IMR-90 (cell line): ENCODE measurements at regions not wholly inside any gene's neighbourhood (a gene's known extent, or its start where the extent isn't known, plus 50 kb on each side); places are given as distances from the start of the nearest gene placed in this dataset.

Source experiments
- BHLHE40 ChIP-seq: fragments of 150-350 bp; IDR thresholded peaks from 2 replicates; pipeline ENCODE4 v1.6.1; 2016; ENCODE audit warnings: mild to moderate bottlenecking, low read depth, low read length
- MAFK ChIP-seq: IDR thresholded peaks from 2 replicates; pipeline ENCODE4 v1.6.1; 2012; ENCODE audit warnings: low read depth, low read length, improper control_type of control experiment
- MAZ ChIP-seq: IDR thresholded peaks from 2 replicates; pipeline ENCODE4 v1.6.1; 2012; ENCODE audit warnings: low read depth, mild to moderate bottlenecking, low read length, improper control_type of control experiment, moderate library complexity, borderline replicate concordance
- POLR2A ChIP-seq: IDR thresholded peaks from 2 replicates; pipeline ENCODE4 v1.6.1; 2012; ENCODE audit warnings: mild to moderate bottlenecking, low read depth, low read length
- RAD21 ChIP-seq: IDR thresholded peaks from 2 replicates; pipeline ENCODE4 v1.6.1; 2012; ENCODE audit warnings: low read length, improper control_type of control experiment
- TF ChIP-seq, protein P1 (sequence below): conservative IDR thresholded peaks from 2 replicates; pipeline ENCODE4 v1.5.1; 2012; ENCODE audit warnings: mild to moderate bottlenecking, low read depth, low read length, improper control_type of control experiment
- TF ChIP-seq, protein P2 (sequence below): fragments of 150-350 bp; IDR thresholded peaks from 2 replicates; pipeline ENCODE4 v1.6.1; 2017; ENCODE audit warnings: mild to moderate bottlenecking, antibody characterized with exemption, low read length, low read depth

DNA sequence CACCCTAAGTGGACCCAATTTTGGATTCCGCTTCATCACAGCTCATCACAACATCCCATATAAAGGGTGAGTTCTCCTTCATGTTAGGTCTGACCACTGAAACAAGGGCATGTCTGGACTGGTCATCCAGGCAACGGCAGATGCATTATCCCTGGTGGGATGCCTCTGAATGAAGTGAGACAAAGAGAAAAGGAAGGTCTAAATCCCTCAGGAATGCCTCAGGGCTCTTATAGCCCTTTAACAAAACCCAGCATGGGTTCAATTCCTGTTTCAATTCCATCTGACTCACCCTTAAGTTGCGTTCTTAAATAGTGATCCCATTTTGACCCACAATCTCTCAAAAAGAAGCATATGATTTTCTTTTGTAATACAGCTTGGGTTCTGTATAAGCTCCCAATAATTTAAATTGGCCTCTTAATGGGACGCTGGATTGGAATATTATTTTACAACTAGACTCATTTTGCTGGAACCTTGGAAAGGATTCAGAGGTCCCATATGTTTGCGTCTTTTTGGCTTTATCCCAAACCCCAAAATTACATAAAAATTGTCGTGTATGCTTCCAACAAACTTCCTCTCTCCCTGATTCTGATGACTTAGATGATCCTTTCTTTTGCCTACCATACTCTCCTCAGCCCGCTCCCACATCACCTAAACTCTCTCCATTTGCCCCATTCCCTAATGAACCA lies 287.4 kb upstream of the ZP4 start:
- TF ChIP-seq, protein P1, sequence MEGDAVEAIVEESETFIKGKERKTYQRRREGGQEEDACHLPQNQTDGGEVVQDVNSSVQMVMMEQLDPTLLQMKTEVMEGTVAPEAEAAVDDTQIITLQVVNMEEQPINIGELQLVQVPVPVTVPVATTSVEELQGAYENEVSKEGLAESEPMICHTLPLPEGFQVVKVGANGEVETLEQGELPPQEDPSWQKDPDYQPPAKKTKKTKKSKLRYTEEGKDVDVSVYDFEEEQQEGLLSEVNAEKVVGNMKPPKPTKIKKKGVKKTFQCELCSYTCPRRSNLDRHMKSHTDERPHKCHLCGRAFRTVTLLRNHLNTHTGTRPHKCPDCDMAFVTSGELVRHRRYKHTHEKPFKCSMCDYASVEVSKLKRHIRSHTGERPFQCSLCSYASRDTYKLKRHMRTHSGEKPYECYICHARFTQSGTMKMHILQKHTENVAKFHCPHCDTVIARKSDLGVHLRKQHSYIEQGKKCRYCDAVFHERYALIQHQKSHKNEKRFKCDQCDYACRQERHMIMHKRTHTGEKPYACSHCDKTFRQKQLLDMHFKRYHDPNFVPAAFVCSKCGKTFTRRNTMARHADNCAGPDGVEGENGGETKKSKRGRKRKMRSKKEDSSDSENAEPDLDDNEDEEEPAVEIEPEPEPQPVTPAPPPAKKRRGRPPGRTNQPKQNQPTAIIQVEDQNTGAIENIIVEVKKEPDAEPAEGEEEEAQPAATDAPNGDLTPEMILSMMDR: no peak
- TF ChIP-seq POLR2A: no peak
- no peak for TF ChIP-seq MAFK
- TF ChIP-seq RAD21: no peak
- no peak for TF ChIP-seq BHLHE40
- TF ChIP-seq, protein P2, sequence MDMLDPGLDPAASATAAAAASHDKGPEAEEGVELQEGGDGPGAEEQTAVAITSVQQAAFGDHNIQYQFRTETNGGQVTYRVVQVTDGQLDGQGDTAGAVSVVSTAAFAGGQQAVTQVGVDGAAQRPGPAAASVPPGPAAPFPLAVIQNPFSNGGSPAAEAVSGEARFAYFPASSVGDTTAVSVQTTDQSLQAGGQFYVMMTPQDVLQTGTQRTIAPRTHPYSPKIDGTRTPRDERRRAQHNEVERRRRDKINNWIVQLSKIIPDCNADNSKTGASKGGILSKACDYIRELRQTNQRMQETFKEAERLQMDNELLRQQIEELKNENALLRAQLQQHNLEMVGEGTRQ: no peak
- no peak for TF ChIP-seq MAZ
